GM18508 (cell line): ENCODE measurements at regions not wholly inside any gene's neighbourhood (a gene's known extent, or its start where the extent isn't known, plus 50 kb on each side); places are given as distances from the start of the nearest gene placed in this dataset.

Source experiments
- ATAC-seq: cut with Tn5 transposase; IDR thresholded peaks from one replicate; pipeline ENCODE4 v1.9.1; 2021; ENCODE audit warnings: moderate number of reproducible peaks; ENCODE audit not compliant: insufficient read depth, unreplicated experiment

DNA sequence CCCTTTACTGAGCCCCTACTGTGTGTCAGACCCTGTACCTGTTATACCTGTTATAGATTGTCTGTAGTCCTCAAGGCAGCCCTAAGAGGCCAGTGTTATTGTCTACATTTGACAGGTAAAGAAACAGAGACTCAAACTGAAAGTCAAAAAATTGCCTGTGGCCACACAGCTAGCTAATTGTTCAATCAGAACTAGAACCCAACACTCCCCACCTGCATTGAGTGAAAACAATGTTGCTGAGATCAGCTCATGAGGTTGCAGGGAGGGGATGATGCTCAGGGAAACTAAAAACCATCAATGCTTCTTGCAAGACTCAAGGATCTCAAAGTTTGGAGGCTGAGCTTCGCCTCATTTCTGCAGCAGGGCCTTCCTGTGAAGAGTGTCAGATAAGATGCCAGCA, 109.5 kb upstream of the LMO4 start:
- ATAC-seq = no peak

DNA sequence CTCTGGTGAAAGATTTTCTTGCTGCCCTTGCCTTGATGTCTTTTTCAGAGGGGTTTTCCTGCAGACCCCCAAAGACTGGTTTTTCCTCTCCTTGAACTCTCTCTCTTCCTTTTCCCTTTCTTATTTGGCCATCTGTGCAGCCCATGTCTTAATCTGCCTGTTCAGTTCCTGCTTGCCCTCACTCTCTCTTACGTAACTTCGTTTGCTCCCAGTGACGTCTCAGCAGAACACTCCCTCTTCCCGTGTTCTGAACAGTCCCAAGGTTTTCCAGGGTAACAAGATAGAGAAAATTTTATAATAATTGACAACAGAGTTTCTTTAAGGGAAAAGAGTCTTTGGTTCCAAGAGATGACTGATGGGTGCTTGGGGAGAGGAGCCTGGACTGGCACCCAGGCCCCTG, 109.1 kb upstream of the LMO4 start:
- no peak for ATAC-seq

DNA sequence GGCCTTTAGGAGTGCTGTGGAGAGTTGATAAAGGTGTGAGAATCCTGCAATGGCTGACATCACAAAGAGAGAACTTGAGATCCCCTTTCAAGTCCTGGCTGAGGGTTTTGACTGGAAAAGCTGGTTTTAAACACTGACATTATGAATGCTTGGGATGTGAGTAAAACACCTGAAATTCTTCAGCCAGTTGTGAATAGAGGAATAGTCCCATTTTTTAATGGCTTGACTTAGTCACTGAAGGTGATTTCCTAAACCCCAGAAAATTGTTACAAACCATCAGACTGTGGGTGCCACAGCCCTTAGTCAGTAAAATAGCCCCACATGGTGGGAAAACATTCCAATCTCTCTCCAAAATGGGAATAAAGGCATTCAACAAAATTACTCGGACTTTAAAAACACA, 107.7 kb upstream of the LMO4 start:
- ATAC-seq = no peak

DNA sequence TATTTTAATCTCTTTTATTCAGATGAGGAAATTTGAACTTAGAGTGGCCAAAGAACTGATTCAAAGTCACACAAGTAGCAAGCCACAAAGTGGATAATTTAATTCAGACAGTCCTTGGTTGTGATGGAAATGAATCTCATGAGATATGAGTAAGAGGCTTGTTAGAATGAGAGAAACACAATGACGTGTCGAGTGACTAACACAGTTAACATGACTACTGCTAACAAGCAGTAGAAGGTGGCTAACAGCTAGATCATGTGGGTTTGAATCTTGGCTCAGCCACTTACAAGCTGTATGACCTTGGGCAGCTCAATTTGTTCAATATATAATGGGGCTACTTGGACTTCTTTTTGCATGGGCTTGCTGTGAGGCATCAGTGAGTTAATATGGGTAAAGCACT, 104.5 kb upstream of the LMO4 start:
- ATAC-seq = no peak

DNA sequence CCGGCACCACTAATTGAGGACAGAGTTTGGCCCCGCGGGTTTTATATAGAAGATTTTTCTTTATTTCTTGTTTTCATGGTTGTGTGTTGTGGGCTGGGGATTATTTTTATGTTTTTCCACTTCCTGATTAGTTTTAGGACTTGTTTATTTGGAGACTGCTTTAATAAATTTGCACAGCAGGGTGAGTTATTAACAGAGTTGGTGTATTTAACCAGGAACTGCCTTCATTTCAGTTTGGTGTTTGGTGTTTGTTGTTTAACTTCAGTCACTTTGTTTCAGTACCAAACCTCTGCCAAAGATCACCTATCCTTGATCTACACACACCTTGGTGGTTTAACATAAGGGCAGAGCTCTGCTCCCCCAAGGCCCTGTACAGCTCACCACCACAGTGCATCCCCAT, 103.5 kb upstream of the LMO4 start:
- ATAC-seq = no peak

DNA sequence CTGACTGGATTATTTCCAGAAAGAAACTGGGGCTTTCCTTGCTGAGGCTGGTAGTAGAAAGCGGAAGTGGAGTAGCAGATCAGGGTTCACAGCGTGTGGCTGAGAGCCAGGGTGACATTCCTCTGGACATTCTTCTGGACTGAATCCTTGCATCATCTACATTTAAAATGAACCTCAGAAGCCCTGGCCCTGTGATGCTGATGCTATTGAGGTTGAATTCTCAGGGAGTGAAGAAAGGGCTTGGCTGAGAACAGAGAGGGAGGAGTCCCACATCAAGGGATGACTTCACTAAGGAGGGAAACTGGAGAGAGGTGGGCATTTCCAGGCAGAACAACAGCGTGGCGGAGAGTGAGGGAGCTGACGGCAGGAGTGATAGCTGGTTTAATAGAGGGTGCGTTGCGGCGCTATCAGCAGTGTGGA, 102.3 kb upstream of the LMO4 start:
- ATAC-seq = no peak

DNA sequence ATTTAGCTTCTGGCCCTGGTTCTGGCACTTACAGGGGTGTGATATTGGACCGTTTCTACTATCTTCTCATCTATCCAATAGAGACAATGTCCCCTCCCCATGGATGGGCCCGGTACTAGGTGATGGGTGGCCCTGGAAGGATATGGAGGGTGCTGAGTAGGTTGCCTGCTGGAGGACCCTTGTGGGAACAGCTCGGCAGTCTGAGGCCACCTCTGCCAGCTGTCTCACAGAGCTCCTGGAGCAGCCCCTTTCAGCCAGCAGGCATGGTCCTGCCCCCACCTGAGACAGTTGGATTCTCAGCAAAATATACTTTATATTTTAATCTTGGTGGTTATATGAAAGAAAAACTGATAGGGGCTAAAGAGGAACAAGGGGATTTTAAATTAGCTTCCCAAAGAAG, 101.0 kb upstream of the LMO4 start:
- no peak for ATAC-seq

DNA sequence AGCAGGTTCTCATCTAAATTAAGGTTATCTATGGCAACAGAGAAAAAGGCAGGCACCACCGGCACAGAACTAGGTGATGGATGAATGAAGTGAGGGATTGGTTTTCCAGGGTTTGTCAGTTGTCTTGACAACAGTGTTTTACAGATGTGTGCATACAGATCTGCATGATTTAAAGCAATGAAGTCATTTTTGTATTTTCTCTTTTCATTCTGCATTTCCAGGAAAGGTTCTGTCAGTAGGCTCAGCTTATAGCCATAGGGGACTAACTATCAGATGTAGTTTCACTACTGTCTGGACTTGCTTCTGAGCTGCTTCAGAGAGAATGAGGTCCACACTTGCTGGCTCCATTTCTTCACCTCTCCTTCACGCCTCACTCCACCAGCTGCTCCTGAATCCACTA, 98.2 kb upstream of the LMO4 start:
- ATAC-seq = no peak

DNA sequence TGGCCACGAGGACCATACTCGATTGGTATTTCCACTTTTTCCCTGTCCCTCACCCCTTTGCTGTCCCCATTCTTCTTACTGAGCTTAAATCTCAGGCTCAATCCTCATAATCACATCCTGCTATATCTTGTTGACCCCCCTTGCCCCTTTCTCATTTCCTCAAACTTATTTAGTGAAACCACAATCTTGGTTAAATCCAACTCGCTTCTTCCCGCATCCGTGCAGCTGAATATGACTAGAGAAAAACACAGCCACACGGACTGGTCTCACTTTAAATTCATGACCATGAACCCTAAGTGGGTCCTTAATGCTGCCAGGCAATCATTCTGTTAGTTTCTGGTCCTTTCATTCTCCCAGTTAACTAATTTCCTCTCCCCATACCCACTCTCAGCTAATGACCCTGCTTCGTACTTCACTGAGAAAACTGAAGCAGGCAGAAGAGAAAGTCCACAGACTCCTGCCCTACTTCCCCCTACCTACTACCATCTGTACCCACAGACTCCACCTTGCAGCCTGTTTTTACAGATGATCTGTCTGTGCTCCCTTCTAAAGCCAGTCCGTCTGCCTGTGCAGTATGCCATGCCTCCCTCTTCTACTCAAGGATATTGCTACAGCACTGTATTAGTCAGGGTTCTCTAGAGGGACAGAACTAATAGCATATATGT, 96.8 kb upstream of the LMO4 start:
- ATAC-seq = no peak

DNA sequence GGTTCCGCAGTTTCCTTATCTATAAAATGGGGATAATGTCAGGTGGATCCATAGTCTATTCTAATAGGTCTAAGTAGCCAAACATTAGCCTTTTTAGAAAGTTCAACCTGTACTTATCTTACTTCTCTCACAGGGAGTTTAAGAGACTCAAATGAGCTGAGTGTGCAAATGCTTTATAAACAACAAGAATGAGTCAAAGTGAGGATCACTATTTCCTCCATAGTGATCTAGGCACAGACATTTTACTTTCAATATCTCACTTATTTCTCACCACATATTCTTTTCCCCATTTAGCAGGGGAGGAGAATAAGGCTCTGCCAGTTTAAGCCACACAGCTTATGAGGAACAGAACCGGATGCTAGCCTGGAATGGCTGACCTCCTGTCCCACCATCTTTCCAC, 92.1 kb upstream of the LMO4 start:
- ATAC-seq = no peak

DNA sequence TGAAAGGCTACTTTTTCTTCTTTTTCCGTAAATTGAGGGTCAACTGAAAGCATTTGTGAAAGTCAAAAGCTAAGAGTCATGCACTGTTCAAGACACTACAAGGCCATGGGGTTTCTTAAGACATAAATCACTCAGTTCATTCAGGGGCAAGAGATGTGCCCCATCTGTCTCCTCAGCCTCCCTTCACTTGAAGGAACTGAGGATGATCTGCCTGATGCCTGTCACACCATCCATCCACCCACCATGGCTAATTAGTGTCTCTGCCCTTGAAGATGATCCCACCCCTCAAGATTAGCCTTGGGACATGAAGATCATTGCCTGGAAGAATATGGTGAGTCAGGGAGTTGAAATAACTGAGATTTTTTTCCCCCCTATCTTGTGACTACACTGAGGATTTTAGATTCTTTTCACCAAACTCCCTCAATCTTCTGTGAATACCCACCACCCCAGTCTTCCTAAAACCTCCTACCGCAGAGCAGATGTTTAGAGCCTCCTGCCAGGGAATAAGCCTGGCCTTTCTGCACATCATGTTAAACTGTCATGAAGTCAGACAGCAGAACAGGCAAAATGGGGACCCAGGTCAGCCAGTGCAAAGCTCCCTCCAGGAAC, 88.6 kb upstream of the LMO4 start:
- no peak for ATAC-seq

DNA sequence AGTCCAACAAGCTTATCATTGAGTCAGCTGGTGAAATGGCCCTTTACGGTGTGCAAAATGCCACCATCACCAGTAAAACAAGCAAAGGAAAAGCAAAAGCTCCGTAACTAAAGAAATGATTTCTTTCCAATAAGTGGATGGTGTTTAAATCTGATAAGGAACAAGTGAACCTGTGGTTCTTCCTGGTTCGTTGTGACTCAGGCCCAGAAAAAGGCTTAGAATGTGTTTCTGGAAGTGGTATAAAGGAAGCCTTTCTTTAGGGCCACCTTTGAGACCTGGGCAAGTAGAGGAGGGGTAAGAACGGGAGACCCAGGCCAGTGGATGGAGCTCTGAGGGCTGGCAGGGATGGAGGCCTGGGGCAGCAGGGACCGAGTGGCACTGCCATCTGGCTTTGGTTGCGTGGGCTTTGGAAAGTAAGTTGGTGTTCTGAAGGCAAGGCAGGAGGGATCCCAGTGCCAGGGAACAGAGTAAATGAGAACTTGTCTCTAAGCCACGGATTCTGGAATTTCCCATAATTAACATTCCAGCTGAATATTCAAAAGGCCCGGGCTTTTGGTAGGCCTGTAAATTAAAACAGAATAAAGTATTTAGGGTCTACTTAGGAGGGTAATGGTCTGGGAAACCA, 87.9 kb upstream of the LMO4 start:
- ATAC-seq = no peak

DNA sequence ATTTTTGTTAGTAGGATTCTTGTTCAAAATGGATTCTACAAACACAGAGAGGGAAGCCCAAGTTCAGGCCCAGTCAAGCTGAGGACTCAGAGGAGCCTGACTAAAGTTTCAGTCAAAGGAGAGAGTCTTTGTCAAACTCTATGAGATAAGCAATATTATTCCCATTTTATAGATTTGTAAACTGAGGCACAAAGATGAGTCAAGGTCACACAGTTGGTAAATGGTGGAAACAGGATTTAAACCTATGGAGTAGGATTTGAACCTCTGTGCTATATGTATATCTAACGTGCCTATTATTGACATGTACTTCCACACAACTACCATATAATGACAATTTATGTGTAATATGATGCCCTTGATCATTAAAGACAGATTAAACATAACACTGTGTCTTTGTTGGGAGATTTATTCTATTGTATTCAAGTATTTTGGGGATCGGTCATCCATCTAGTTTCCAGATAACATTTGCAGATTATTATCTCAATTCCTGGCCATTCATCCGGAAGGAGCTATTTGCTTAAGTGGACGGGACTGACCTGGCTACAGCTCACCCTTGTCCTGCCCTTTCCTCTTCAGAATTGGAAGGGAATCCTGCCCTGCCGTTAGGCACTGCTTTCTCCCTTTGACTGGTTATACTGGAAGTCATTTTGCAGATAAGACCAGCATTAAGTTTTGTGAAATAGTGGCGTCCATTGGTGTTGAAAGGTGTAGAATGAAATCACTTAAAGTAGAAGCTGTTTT, 86.1 kb upstream of the LMO4 start:
- no peak for ATAC-seq

DNA sequence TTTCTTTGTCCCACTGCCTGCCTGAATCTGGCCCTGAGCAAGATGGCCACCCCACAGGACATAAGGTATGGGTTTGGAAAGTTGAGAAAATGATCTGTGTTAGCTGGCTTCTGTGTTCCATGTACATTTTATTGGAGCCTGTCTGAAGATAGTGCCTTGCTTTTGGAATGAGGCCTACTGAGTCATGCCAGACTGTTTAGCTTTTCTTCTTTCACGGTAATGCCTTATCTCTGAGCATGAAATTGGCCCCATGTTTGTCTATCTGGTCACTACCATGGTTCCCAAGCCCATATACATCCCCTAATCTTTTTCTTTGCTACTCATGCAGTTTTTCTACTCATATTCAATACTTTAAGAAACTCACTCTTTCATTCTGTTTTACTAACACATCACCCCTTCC, 85.1 kb upstream of the LMO4 start:
- ATAC-seq = no peak

DNA sequence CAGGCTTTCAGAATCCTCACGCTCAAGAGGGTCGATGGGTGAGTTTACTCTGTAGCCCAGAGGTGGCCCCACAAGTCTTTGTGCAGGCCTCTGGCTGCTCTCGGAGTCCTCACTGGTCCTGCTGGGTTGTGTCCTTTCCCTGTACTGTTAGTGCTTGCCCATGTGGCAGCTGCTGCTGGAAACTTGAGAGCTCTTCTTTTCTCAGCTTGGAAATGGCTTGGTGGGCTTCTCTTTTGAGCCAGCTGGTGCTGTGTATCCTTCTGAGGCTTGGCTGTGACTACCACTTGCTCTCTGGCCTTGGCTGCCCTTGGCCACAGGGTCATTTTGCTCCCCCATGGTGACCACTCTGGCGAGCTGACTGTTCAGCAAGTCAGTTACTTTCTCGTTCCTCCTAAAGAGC, 82.2 kb upstream of the LMO4 start:
- no peak for ATAC-seq

DNA sequence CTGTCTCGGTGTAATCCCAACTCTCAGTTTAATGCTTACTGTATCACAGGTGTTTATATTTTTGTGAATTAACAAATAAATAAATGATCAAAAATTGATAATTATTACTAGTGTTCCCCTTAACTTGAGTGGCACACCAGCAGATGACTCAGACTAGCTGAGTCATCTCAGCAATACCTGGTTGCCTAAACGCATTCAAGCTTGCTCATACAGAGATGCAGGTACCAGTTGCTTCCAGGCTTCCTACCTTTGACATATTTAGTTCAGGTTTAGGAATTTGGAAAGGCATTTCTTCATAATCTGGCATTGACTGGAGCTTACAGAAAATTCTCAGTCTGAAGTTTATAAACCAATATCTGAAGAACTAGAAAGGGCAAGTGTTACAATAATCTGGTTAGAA, 78.9 kb upstream of the LMO4 start:
- no peak for ATAC-seq

DNA sequence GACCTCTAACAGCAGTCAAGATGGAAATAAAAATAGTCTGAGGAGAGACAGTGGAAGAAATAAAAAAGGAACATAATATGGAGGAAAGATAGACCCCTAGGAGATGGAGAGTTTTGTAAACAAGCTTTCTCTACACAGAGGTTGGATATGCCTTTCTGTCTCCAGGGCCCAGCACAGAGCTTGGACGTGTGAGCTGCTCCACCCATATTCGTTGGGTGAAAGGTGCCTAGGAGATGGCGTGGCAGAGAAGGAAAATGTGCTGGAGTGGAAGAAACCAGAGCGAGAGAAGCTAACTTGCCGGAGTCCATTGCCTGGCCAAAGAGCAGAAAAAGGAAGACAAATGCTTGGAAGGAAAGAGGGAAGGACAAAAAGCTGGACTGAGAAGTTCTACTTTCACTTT, 78.3 kb upstream of the LMO4 start:
- no peak for ATAC-seq

DNA sequence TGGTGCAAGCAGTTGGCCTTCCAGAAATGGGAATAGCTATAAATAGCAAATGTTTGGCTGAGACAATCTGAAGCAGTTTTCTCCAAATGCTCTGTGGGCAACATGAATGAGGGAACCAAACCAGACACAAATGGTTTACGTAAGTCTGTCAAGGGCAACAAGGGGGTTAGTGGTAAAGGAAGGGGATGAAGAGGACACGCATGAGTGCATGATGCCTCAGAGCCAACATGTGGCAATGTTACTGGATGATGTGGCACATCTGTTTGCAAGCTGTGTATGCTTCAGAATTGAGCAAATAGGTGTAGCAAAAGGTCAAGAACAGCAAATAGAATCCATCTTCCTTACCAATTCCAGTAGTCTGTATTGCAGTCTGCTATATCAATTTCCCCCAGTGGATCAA, 76.3 kb upstream of the LMO4 start:
- no peak for ATAC-seq

DNA sequence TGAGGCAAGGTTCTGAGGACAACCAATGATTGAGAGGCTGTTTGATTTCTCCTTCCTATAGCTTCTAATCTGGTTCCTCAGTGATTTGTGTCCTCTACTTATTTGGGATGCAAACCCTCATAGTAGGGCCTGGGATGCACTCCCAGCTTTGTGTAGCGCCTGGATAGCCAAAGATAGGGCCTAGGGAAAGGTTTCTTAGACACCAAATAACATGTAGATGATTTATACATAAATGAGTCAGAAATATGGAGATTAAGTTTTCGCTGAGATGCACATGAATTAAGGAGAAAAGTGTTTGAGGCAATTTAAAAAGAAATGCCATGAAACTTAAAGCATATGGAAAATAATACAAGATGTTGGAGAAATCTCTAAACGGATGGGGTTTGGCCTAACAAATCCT, 66.0 kb upstream of the LMO4 start:
- ATAC-seq = no peak

DNA sequence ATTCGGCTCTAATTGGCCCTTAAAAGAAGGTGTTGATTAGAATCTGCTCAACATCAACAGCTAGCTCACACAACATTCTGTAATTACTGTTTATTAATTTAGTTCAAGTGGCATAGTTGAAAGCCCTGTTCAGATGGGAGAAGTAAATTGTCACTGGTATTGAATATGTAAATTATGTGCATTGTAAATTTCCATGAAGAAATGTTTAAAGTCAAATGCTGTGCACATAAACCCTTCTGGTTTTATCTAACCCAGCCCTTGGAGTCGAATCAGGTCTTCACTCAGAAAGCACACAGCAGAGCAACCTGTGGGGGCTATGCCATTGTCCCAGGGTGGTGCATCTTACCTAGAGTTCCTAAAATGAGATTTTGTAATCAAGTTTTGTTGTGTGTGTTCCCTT, 65.4 kb upstream of the LMO4 start:
- no peak for ATAC-seq

DNA sequence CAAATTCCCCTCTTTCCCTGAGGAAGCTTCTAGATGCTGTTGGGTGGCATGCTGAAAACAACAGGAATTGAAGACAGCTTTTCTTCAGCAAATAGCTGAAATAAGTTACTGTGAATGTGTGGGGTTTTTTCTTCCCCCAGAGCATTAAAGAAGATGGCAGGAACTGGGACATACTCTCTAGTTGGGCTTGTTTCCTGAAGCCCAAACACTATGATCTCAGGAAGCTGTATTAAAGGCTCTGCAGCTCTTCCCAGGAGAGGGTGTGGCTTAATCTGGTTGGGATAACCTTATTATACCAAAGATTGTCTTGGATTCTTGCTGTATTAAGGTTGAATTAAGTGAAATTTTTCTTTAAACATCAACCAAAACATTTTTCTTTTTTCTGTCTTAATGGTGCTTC, 64.9 kb upstream of the LMO4 start:
- no peak for ATAC-seq
